Muscle of leg (tissue), 3 donors: ENCODE measurements at regions not wholly inside any gene's neighbourhood (a gene's known extent, or its start where the extent isn't known, plus 50 kb on each side); places are given as distances from the start of the nearest gene placed in this dataset.

Experiments used
- DNase-seq: peaks from one replicate; pipeline ENCODE4 v3.0.0; 2013
- H3K27ac ChIP-seq: one replicate; pipeline ENCODE4 v1.5.1; 2013; ENCODE audit warnings: mild to moderate bottlenecking, low read length, control low read depth
- H3K27me3 ChIP-seq: one replicate; pipeline ENCODE4 v1.6.1; 2013; ENCODE audit warnings: low read length; ENCODE audit not compliant: control insufficient read depth, insufficient read depth
- H3K36me3 ChIP-seq: one replicate; pipeline ENCODE4 v1.6.1; 2013; ENCODE audit warnings: low read length; ENCODE audit not compliant: control insufficient read depth, insufficient read depth
- H3K4me1 ChIP-seq: one replicate; pipeline ENCODE4 v1.6.1; 2013; ENCODE audit warnings: low read length; ENCODE audit not compliant: control insufficient read depth, insufficient read depth
- H3K4me3 ChIP-seq: one replicate; pipeline ENCODE4 v1.5.1; 2013; ENCODE audit warnings: low read length, control low read depth
- H3K9me3 ChIP-seq: replicated peaks from 2 replicates; pipeline ENCODE4 v1.6.1; 2013; ENCODE audit warnings: low read depth, low read length; ENCODE audit not compliant: control insufficient read depth
- WGBS: methylation state at CpG from one replicate; pipeline ENCODE4 v1.1.5; 2013; ENCODE audit warnings: missing lambda C conversion rate; ENCODE audit not compliant: insufficient coverage; 5-methylcytosine and 5-hydroxymethylcytosine counted together

GRCh38 chr12:13805041-13805440 is 176.4 kb downstream of the GRIN2B start:
- Histone ChIP-seq H3K27ac (no peak overlapping the region), H3K27me3 (no peaks in the 10 kb centered on the region), H3K36me3 (no peaks in the 10 kb centered on the region), H3K9me3 (no peaks in the 10 kb centered on the region), H3K4me1 (no peaks in the 10 kb centered on the region), H3K4me3 (no peak overlapping the region)
- WGBS: no CpG with 5 or more reads among the region's 3 CpGs
- DNase-seq: no peak

- H3K27me3 ChIP-seq: no peaks in the 10 kb centered on the region
- 89% methylated on average over 3 of the region's 3 CpGs for WGBS
- no peak for DNase-seq
Measured at GRCh38 chr12:13801543-13801942, 179.9 kb downstream of the GRIN2B start.

GRCh38 chr12:13799574-13799973 is 181.8 kb downstream of the GRIN2B start:
- no peaks in the 10 kb centered on the region for H3K4me1 ChIP-seq
- 33% methylated on average over 1 of the region's 3 CpGs for WGBS
- no peak overlapping the region for H3K4me3 ChIP-seq
- no peaks in the 10 kb centered on the region for H3K27me3 ChIP-seq
- H3K27ac ChIP-seq: no peak overlapping the region
- H3K9me3 ChIP-seq: no peaks in the 10 kb centered on the region
- H3K36me3 ChIP-seq: no peaks in the 10 kb centered on the region
- DNase-seq: no peak

More at GRCh38 chr12:13801543-13801942, 179.9 kb downstream of the GRIN2B start:
- no peaks in the 10 kb centered on the region for H3K36me3 ChIP-seq
- H3K9me3 ChIP-seq: no peaks in the 10 kb centered on the region
- no peak overlapping the region for H3K4me3 ChIP-seq
- H3K27ac ChIP-seq: no peak overlapping the region
- H3K4me1 ChIP-seq: no peaks in the 10 kb centered on the region

GRCh38 chr12:13798162-13798561 is 183.2 kb downstream of the GRIN2B start:
- no peak for DNase-seq
- no peaks in the 10 kb centered on the region for H3K27me3 ChIP-seq
- H3K4me3 ChIP-seq: no peak overlapping the region
- H3K9me3 ChIP-seq: no peaks in the 10 kb centered on the region
- H3K36me3 ChIP-seq: no peaks in the 10 kb centered on the region
- H3K4me1 ChIP-seq: no peaks in the 10 kb centered on the region
- H3K27ac ChIP-seq: no peak overlapping the region

- Histone ChIP-seq H3K9me3 (no peaks in the 10 kb centered on the region), H3K4me1 (no peaks in the 10 kb centered on the region), H3K27me3 (no peaks in the 10 kb centered on the region), H3K4me3 (no peak overlapping the region), H3K36me3 (no peaks in the 10 kb centered on the region), H3K27ac (no peak overlapping the region)
- 79% methylated on average over 2 of the region's 2 CpGs for WGBS
- DNase-seq: no peak
Measured at GRCh38 chr12:13794706-13795105, 186.7 kb downstream of the GRIN2B start.

GRCh38 chr12:13790317-13790716 is 191.1 kb downstream of the GRIN2B start:
- DNase-seq: no peak
- Histone ChIP-seq H3K36me3 (no peaks in the 10 kb centered on the region), H3K4me3 (no peak overlapping the region), H3K27ac (no peak overlapping the region), H3K9me3 (no peaks in the 10 kb centered on the region), H3K4me1 (no peaks in the 10 kb centered on the region), H3K27me3 (no peaks in the 10 kb centered on the region)
- no CpG with 5 or more reads among the region's 1 CpG for WGBS

GRCh38 chr12:13788626-13789025 is 192.8 kb downstream of the GRIN2B start:
- WGBS: 51% methylated on average over 3 of the region's 5 CpGs
- Histone ChIP-seq H3K27me3 (no peaks in the 10 kb centered on the region), H3K4me3 (no peak overlapping the region), H3K36me3 (no peaks in the 10 kb centered on the region), H3K9me3 (no peaks in the 10 kb centered on the region), H3K4me1 (no peaks in the 10 kb centered on the region), H3K27ac (no peak overlapping the region)
- DNase-seq: no peak

- no peak overlapping the region for H3K27ac ChIP-seq
- 60% methylated on average over 1 of the region's 5 CpGs for WGBS
- no peak for DNase-seq
Measured at GRCh38 chr12:13786646-13787045, 194.8 kb downstream of the GRIN2B start.

GRCh38 chr12:13784504-13784903 is 196.9 kb downstream of the GRIN2B start:
- H3K4me1 ChIP-seq: no peaks in the 10 kb centered on the region
- H3K9me3 ChIP-seq: no peaks in the 10 kb centered on the region
- no peak overlapping the region for H3K27ac ChIP-seq
- WGBS: no CpG with 5 or more reads among the region's 1 CpG
- H3K27me3 ChIP-seq: no peaks in the 10 kb centered on the region
- peak; percentile 32 for DNase-seq
- no peak overlapping the region for H3K4me3 ChIP-seq
- no peaks in the 10 kb centered on the region for H3K36me3 ChIP-seq

More at GRCh38 chr12:13786646-13787045, 194.8 kb downstream of the GRIN2B start:
- no peaks in the 10 kb centered on the region for H3K4me1 ChIP-seq
- H3K9me3 ChIP-seq: no peaks in the 10 kb centered on the region
- no peaks in the 10 kb centered on the region for H3K27me3 ChIP-seq
- no peak overlapping the region for H3K4me3 ChIP-seq
- H3K36me3 ChIP-seq: no peaks in the 10 kb centered on the region

- no peak for DNase-seq
- no peaks in the 10 kb centered on the region for H3K4me1 ChIP-seq
- H3K36me3 ChIP-seq: no peaks in the 10 kb centered on the region
- no peak overlapping the region for H3K27ac ChIP-seq
- no CpG with 5 or more reads among the region's 2 CpGs for WGBS
- H3K27me3 ChIP-seq: no peaks in the 10 kb centered on the region
- no peak overlapping the region for H3K4me3 ChIP-seq
- H3K9me3 ChIP-seq: no peaks in the 10 kb centered on the region
Measured at GRCh38 chr12:13780453-13780852, 200.9 kb downstream of the GRIN2B start.

- H3K27ac ChIP-seq: no peak overlapping the region
- WGBS: 83% methylated on average over 2 of the region's 2 CpGs
- no peak for DNase-seq
- no peaks in the 10 kb centered on the region for H3K36me3 ChIP-seq
- H3K4me3 ChIP-seq: no peak overlapping the region
- H3K9me3 ChIP-seq: no peaks in the 10 kb centered on the region
- no peaks in the 10 kb centered on the region for H3K4me1 ChIP-seq
- no peaks in the 10 kb centered on the region for H3K27me3 ChIP-seq
Measured at GRCh38 chr12:13777374-13777773, 204.0 kb downstream of the GRIN2B start.
